Retinal pigment epithelial cell (primary cell): ENCODE measurements at regions not wholly inside any gene's neighbourhood (a gene's known extent, or its start where the extent isn't known, plus 50 kb on each side); places are given as distances from the start of the nearest gene placed in this dataset.
"Not testable (repeated sequence)": the region's sequence is repeated elsewhere in the genome, so short reads cannot be mapped to it uniquely, and the experiment has no call there.

Source experiments
- DNase-seq: peaks from one replicate; pipeline ENCODE4 v3.0.0-alpha.2; 2010; ENCODE audit warnings: low read depth
- H3K4me3 ChIP-seq: 2 replicates; pipeline ENCODE4 v1.5.1; 2011; ENCODE audit warnings: mild to moderate bottlenecking, low read length, control low read depth, moderate library complexity
- CTCF ChIP-seq: conservative IDR thresholded peaks from 2 replicates; pipeline ENCODE4 v1.5.1; 2011; ENCODE audit warnings: low read depth, low read length, control low read depth, inconsistent platforms

GRCh38 chrX:74132280-74132679 lies 171.7 kb upstream of the ZCCHC13 start:
- no peak for TF ChIP-seq CTCF
- no peak for DNase-seq
- no peak overlapping the region for H3K4me3 ChIP-seq

- DNase-seq, result no peak
- no peak for TF ChIP-seq CTCF
- H3K4me3 ChIP-seq, result no peak overlapping the region
These were observed 184.7 kb upstream of the ZCCHC13 start for GRCh38 chrX:74119016-74119910.

- no peak for TF ChIP-seq CTCF
- no peak for DNase-seq
- H3K4me3 ChIP-seq, result no peak overlapping the region
These were observed 185.7 kb upstream of the ZCCHC13 start for GRCh38 chrX:74117962-74118902.

- H3K4me3 ChIP-seq, result no peak overlapping the region
- DNase-seq, result no peak
- TF ChIP-seq CTCF, result no peak
These were observed 192.7 kb upstream of the ZCCHC13 start for GRCh38 chrX:74111245-74111644.

- TF ChIP-seq CTCF, result no peak
- no peak for DNase-seq
- no peak overlapping the region for H3K4me3 ChIP-seq
These were observed 196.3 kb upstream of the ZCCHC13 start for GRCh38 chrX:74107666-74108065.

GRCh38 chrX:74104356-74105015 lies 199.5 kb upstream of the ZCCHC13 start:
- TF ChIP-seq CTCF, result no peak
- DNase-seq, result no peak

GRCh38 chrX:74098407-74098806 lies 205.6 kb upstream of the ZCCHC13 start:
- not testable (repeated sequence) for H3K4me3 ChIP-seq, DNase-seq

More at GRCh38 chrX:74104356-74105015, 199.5 kb upstream of the ZCCHC13 start:
- no peak overlapping the region for H3K4me3 ChIP-seq
